Hepatic stellate cell (primary cell): ENCODE measurements at regions not wholly inside any gene's neighbourhood (a gene's known extent, or its start where the extent isn't known, plus 50 kb on each side); places are given as distances from the start of the nearest gene placed in this dataset.

Experiments
- DNase-seq: peaks from one replicate; pipeline ENCODE4 v3.0.0; 2011; ENCODE audit warnings: low spot score

DNA sequence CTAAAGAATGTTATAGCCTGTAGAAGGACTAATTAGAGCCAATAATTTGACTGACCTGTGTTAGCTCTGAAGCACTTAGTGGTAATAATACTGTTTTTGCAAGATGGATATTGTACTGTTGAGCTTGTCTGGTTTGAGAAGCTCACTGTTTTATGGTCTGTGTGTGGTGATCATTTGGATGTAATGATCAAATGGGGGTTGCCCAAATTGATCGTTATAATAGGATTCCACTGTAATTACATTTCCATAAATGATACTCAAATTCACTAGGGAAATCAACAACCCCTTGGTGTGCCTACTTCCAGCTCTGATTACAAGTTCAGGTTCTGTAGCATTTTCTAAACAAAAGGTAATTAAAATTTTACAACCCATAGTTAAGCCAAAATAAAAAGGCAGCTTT, 971.4 kb downstream of the TTLL7 start:
- no peak for DNase-seq

DNA sequence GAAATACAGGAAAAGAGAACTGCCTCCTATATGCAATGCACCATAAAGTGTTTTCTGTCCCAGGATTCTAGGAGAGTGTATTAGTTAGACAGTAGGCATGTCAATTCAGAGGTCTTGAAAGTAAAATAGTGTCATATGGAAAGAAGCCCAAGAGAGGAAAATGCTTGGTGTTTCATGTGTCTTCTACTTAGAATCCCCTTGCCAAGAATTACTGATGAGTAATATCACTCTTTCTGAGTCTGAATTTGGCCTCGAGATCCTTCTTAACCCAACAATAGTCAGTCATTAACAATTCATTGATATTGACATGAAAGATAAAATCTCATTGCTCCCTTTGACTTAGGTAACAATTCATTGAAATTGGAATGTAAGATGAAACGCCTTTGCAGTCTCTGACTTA, 972.2 kb downstream of the TTLL7 start:
- no peak for DNase-seq

DNA sequence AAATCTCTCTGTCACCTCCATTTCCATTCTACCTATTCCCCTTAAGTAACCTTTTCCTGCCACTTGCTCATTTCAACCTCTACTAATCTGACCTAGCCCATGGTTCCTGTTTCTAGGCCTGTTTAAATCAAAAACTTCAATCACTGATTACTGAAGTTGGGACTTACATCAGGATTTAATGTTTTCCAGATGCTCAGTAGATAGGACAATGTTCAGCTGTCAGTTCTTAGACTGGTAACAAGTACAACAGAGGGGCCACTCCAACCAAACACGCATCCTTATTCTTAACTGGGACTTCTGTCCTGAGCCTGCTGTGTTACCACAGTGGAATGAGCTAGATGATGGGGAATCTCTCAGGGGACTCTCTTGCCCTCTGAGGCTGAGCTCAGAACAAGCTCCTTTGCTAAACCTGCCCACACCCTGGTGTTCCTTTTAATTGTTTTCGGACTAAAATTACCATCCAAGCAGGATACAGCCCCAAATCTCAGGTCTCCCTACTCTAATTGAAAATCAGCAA, 974.6 kb downstream of the TTLL7 start:
- no peak for DNase-seq

DNA sequence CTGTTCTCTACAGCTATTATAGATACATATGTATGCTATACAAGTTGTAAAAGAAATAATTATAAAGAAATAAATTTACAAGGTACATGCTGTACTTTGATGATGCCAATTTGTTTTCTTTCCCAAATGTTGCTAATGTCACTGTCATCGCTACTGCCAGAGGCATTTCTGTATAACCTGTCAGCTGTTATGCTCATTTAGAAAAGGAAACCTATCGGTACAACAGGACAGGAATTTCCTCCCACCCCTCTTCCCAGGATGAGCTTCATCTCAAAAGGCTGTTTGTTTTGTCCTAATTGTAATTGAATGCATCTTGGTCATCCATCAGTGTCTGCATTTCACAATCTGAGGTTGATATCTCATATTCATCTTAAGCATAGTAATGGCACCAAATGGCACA, 975.7 kb downstream of the TTLL7 start:
- no peak for DNase-seq

DNA sequence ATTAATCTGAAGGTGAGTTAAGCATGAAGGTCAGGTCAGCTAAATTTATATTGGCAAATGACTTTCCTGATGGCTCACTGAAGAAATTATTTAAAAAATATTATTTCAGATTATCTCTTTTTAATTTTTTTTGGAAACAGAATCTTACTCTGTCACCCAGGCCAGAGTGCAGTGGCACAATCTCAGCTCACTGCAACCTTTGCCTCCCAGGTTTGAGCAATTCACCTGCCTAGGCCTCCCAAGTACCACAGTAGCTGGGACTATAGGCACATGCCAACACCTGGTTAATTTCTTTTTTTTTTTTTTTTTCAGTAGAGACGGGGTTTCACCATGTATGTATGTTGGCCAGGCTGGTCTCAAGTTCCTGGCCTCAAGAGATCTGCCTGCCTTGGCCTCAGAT, 976.7 kb downstream of the TTLL7 start:
- DNase-seq, result no peak

DNA sequence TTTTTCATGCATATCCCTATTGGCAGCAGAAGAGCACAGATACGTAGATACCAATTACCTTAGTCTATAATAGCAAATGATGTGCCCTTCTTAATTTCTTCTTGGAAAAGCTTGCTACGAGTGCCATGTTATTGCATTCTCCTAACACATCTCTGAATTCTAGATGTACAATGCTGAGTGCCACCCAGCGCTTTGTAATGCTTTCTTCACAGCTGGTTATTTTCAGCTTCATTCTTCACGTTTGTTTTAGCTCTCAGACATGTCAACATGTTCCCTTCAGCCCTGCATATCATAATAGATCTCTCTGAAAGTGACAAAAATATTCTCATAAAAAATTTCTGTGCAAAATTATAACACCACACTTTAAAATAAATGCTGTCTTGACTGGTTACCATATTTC, 981.2 kb downstream of the TTLL7 start:
- DNase-seq, result no peak

DNA sequence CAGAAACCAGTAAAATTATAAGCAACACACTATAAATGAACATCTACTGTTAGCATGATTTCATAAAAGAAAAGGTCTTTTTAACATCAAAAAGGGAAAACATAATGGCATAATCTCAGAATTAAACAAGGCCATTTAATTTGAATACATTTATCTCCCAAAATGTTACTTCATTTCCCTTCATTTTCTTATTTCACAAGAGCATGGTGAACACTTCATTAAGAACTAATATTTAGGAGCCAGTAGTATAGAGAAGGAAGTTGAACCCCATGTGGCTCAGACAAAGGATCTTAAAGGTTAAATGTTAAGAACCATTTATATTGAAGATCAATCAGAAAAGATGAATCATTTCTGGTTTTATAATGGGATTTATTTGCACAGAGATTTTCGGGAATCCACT, 981.7 kb downstream of the TTLL7 start:
- DNase-seq, result no peak

DNA sequence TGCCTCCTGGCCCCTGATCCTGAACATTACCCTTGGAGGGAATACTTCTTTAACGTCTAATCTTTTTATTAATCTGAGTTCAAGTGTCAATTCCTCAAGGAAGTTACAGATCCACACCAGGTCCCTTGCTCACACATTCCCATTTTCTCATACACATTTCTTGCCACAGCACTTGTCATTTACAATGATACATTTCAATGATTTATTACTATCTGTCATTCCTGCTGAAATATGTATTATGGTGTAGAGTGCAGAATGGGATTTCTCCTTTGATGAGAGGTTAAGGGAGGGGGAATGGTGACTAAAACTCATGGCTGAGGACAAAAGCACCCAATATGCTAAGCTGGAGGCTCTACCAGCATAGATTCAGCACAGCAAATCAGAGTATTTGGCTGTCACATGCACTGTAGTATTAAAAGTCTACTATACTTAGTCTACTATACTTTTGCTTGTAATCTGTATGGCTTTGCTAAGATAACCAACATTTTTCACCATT, 982.5 kb downstream of the TTLL7 start:
- no peak for DNase-seq

DNA sequence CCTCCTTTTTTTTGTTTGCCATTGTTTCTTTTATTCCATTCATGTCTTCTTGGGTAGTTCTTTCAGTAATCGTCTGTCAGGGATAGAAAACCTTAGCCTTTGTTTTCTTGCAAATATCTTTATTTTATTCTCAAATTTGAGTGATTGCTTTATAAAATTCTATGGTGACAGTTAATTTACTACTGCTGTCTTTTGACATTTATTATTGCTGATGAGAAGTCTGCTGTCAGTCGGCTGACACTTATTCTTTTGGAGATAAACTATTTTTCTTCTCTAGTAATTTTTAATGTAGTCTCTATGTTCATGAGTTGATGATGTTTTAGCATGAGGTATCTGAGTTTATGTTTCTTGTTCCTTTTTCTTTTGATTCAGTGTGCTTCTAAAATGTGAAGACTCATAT, 983.8 kb downstream of the TTLL7 start:
- DNase-seq, result no peak

DNA sequence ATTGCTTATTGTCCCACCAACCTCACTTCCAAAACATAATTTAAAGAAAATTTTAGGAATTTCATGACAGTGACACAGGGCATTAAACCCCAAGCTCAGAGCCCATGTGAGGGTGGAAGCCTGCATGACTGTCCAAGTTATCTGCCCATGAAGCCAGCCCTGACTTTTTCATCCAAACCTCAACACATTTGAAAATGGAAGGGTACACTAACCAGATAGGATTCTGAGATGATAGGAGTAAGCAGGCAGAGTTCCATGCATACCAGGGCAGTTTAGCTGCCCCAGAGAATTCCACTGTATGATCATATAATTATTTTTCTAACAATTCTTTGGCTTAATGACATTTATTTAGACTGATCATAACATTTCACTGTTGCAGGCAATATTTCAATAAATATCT, 986.0 kb downstream of the TTLL7 start:
- peak; percentile 30 for DNase-seq

DNA sequence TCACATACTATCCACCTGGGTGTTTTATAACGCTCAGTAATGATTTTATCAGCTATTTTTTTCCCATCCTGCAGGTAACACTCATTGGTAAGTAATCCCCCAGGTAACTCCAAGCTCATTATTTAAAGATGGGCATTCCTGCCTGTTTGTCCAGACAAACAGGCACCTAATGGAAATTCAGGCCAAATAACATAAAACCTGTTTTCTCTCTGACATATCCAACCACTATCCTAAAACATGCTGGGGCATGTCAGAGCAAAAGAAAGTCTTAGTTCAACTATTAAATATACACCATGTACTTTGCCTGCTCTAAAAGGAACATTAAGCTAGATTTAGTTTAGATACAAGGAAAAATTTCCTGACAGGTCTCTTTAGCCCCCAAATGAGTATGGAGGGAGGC, 987.7 kb downstream of the TTLL7 start:
- DNase-seq, result no peak

DNA sequence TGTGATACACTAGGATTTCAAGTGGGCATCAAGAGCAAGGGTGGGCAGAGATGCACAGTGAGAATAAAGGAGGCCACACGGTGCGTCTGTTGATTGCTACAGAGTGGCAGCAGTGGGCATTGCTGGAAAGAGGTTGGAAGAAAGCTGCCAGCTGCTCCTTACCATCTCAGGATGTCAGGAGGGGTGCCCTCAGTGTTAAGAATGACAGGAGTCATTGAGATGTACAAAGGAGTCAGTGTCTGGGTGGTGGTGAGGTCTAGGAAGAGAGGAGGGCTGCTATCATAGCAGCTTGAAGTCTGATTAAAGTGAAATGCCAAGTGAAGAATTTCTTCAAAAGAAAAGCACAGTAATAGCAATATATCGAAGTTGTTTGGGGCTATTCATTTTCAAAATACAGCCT, 992.7 kb downstream of the TTLL7 start:
- no peak for DNase-seq

DNA sequence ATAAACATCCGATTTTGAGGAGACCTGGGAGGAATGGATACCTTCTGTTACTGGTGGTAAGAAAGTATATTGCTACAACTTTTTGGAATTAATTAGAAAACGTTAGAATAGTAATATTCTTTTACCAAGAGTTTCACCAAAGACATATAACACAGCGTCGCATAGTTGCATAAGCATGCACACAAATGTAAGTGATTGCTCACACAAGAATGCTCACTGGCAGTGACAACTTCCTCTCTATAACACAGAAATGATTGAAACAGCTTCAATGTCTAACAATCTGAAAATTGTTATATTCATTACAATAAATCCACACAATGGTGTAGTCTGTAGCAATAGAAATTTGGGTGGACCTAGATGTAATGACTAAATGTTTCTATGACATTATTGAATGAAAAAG, 998.6 kb downstream of the TTLL7 start:
- DNase-seq, result no peak

DNA sequence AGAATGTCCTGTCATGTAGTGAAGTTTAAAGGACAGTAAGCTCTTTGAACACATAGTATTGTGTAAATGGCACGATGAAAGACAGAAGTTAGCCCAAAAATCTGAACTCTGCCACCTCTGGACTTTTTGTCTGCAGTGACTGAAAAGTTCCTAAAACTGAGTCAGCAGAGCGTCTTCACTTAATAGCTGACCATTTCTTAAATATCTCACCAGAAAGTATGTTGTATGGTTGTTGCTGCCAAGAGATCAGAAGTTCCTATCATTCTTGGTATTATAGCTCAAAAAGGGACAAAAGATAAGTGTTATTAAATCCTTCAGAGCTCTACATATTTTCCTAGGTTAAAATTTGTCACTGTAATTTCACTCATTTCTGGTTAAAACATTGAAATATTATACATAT, 1003.0 kb downstream of the TTLL7 start:
- no peak for DNase-seq

DNA sequence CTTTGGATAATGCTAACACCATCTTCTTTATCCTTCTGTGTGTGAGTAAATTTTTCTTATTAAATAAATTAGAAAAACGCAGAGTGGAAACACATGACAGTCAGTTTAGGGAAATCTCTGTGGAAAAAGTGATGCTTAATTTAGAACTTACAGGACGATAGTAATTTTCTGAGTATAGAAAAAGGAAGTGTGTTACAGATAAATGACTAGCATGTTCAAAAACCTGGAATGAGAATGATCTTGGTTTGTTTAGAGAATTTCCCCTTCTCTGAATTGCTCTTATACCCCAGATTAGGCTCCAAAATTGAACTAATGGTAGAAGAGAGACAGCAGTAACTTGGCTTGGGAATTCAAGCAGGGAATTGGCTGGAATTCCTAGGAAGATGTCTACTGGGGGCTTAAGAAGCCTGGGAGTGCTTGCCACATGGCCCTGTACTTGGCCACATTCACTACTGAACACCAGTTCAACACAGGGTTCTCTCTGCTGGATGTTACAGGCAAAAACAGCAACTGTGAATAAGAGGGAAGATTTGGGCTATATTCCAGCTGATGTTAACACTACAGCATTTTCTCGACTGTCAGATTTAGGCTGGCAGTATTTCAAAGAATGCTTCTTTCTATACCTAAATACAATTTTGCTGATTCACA, 1004.2 kb downstream of the TTLL7 start:
- DNase-seq, result no peak

DNA sequence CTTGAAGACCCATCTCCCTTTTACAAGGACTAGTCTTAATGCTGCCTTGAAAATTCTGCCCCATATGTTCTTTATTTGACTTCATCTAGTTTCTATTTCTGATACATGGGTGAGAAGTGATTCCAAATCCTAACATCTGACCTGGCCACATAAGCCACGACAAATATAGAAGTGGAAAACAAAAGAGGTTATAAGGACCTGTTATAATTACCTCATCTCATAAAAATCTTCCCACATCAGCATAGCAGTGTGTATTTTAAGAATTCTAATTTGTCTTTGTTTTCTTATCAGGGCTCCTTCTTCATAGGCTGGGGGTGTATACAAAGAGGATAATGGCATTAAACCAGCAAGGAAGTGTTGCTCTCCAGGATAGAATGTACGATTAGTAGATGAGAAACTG, 1007.4 kb downstream of the TTLL7 start:
- DNase-seq, result no peak

DNA sequence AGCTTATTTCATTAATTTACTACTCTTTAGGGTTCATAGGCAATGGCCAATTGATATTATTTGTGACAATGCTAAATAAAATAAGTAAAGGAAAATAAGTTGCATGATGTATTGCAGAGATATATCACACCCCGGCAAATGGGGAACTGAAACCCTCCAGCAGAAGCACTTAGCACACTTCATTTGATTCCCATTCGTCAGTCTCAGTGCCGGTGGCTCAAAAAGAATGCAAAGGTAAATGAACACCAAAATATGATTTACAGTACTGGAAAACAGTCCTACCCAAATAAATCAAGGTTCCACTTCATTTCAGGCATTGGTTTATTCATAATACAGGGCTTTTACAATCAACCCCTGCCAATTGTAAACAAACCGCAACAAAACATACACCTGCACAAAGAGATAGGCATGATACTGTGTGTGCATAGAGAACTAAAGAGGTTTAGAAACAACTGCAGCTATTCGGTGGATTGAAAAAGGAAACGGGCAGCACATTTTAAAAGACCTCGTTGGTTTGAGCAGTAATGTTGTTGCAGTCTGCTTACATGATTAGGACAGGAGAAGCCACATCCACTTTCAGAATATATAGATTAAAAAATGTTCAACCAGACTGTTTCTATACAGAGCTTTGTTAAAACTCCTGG, 1019.2 kb downstream of the TTLL7 start:
- no peak for DNase-seq

DNA sequence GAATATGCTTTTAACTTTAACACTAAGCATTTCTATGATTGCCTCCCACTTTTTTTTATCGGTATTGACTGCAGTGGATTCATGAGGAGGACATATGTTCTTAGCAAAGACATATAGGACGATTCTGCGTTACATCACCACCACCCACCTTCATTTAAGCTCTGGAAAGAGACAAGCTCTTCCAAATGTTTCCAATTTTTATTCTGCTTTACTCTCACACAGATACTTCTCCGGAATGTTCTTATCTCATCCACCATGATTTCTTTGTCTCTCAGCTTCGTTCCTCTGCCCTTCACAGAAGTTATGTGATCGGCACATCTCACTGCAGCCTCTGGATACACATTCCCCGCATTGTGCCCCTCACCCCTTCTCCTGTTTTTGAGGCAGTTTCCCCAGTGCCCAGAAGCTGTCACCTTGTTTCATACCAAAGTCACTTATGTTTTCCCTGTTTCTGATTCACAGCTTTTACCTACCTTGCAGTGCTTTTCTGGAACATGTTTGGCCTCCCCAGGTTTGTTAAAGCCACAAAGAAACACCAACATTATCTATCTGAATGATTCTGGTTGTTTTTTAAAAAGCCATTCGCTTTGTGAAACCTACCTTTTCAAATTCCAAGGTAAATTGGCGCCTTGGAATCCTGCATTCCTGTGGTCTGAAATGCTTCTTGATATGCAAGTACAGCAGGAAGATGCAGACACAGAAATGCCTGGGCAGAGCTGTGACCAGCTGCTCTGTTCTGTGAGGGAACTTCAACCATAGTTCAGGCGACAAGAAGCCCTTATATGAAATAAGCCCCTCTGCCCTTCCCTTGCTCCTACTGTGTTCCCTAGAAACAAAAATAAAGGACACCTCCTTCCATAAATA, 1020.2 kb downstream of the TTLL7 start:
- no peak for DNase-seq

DNA sequence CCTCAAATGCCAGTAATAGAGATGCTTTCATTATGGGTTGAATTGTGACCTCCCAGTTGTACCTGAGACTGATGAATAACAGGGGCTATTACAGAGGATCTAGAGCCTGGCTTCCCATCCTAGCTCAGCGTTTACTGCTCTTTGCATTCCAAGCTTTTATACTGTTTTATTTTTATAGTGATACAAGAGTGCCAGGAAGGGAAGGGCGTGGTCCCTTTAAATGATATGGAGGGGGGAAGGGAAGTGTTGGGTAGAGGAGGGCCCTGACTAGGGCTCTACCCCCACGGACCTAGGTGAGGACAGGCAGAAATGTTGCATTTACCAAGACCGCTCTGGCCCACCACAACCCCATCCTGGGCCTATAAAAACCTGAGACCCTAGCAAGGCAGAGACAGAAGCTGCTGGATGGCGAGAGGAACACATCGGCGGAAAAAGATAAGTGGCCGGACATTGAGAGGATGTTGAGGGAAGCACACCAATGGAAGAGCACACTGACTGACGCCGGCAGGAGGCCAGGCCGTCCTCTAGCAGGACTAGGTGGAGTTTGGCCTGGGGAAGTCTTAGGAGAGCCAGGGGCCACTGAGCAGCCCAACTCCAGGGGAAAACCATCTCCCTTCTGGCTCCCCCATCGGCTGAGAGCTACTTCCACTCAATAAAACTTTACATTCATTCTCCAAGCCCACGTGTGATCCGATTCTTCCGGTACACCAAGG, 1025.9 kb downstream of the TTLL7 start:
- no peak for DNase-seq

DNA sequence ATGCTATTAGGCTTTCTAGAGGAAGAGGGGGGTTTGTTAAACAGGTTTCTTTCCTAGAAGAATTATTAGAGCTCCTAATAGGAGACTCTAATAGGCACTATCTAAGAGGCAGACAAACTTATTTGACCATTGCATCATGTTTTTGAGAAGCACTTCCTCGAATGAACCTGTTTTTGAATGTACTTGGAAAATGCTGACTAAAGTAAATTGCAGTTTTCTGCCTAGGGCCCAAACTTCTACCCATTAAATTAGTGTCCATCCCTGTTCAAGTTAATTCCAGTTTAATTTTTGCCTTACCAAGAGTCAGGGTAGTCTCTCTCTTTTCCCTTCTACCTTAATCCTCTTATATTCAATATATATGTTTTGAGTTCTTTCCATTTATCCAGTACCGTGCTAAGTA, 1029.6 kb downstream of the TTLL7 start:
- no peak for DNase-seq

DNA sequence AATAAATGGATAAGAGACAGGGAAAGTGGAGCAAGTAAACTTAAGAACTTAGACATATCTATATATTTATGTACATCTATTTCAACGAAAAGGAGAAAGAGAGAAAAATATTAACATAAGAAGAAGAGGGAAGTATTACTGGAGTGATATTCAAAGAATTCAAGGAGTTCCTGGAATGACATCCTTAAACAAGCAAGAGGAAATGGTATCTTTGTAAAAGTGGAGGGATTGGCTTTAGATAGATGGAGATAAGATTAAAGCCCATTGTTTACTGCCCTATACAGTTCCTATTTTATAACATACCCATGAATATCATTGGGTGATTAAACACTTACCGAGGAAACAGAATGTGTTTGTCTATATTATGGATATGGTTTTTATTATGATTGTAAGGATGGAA, 1036.3 kb downstream of the TTLL7 start:
- no peak for DNase-seq

DNA sequence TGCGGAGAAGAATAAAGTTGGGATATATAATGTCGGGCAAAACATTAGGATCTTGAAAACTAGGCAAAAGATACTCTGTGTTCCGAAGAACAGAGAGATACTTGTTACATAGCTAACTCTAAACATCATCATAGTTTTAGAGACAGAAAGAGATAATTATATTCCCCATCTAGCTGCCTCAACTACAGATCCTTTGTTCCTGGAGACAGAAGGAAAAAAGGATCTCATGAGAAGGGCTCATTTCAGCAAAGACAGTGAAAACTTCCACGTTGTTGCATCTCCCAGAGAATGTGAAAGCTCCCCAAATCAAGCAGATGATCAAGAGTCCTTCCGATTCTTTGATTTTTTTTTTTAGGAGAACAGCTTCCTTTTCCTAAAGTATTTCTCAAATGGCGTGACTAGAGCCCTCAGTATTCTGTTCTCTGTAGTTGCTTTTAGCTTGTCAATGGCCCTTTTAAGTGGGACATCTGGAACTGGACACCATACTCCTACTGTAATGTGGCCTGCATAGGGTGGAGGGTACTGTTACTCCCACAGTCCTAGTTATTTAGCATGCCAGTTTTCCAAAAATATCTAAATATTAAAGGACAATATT, 1048.2 kb downstream of the TTLL7 start:
- DNase-seq, result no peak
